ENCODE measurements at regions not wholly inside any gene's neighbourhood (a gene's known extent, or its start where the extent isn't known, plus 50 kb on each side); places are given as distances from the start of the nearest gene placed in this dataset.
"Not testable (repeated sequence)": the region's sequence is repeated elsewhere in the genome, so short reads cannot be mapped to it uniquely, and the experiment has no call there.

DNA sequence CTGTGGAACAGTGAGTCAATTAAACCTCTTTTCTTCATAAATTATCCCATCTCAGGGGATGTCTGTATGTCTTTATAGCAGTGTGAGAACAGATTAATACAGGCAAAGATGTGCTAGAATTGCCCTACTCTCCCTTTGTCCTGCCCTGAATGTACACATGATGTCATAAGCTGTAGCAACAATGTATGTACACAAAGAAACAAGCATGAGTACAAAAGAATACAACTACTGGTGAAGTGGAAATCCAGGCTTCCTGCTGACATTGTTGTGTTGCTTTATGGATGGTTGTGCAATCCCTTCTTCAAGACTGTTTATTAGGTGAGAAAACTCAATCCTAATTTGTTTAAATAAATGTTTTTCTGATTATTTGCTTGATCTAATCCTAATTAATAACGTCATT, 446.6 kb downstream of the DSC3 start:
- Histone ChIP-seq H3K4me2 (ENCODE audit: extremely low read depth, insufficient read depth, low read length) (no peak overlapping the region), H3K4me3 (replicated peaks in 1 of 4; ENCODE audit: control extremely low read depth in 1 of 4, insufficient read depth in 1 of 4, low read depth in 3 of 4, low read length in 4 of 4) (no peak overlapping the region), H3K9ac (ENCODE audit: insufficient read depth, low read length) (no peak overlapping the region), H3K4me1 (ENCODE audit: control insufficient read depth, extremely low read depth, insufficient read depth, low read length) (no peaks in the 10 kb centered on the region), H3K27ac (ENCODE audit: insufficient read depth, low read length) (no peak overlapping the region), H4K20me1 (ENCODE audit: control insufficient read depth, extremely low read depth, insufficient read depth, low read length) (no peaks in the 10 kb centered on the region), H3K27me3 (ENCODE audit: control insufficient read depth, insufficient read depth, low read length) (no peaks in the 10 kb centered on the region), H3K36me3 (ENCODE audit: control insufficient read depth, insufficient read depth, low read length) (no peaks in the 10 kb centered on the region), H2AFZ (ENCODE audit: low read length) (no peak overlapping the region), H3K9me3 (ENCODE audit: control insufficient read depth, insufficient read depth, low read depth, low read length) (no peaks in the 10 kb centered on the region), H3K79me2 (ENCODE audit: control insufficient read depth, insufficient read depth, low read length) (no peaks in the 10 kb centered on the region)
- DNase-seq (ENCODE audit: low read depth in 2 of 2), result no peak
- TF ChIP-seq, protein P1, sequence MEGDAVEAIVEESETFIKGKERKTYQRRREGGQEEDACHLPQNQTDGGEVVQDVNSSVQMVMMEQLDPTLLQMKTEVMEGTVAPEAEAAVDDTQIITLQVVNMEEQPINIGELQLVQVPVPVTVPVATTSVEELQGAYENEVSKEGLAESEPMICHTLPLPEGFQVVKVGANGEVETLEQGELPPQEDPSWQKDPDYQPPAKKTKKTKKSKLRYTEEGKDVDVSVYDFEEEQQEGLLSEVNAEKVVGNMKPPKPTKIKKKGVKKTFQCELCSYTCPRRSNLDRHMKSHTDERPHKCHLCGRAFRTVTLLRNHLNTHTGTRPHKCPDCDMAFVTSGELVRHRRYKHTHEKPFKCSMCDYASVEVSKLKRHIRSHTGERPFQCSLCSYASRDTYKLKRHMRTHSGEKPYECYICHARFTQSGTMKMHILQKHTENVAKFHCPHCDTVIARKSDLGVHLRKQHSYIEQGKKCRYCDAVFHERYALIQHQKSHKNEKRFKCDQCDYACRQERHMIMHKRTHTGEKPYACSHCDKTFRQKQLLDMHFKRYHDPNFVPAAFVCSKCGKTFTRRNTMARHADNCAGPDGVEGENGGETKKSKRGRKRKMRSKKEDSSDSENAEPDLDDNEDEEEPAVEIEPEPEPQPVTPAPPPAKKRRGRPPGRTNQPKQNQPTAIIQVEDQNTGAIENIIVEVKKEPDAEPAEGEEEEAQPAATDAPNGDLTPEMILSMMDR (conservative IDR thresholded peaks at IDR 0.05 in 1 of 2, IDR thresholded peaks at IDR 0.05 in 1 of 2; ENCODE audit: low read depth in 1 of 2, low read length in 2 of 2), result no peak
- no peak for TF ChIP-seq EZH2 (IDR thresholded peaks at IDR 0.05; ENCODE audit: low read length, missing control alignments)

DNA sequence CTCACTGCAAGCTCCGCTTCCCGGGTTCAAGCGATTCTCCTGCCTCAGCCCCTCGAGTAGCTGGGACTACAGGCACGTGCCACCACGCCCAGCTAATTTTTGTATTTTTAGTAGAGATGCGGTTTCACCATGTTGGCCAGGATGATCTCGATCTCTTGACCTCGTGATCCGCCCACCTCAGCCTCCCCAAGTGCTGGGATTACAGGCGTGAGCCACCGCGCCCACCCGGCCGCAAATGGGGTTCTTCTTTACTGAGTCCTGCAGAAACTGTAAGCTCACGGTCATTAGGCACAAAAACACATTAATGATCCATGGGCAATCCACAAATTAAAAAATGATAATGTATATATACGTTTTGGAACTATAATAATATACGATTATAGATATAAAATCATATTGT, 447.6 kb downstream of the DSC3 start:
- DNase-seq (ENCODE audit: low read depth in 2 of 2); H3K27ac ChIP-seq (ENCODE audit: insufficient read depth, low read length); H3K79me2 ChIP-seq (ENCODE audit: control insufficient read depth, insufficient read depth, low read length); H3K27me3 ChIP-seq (ENCODE audit: control insufficient read depth, insufficient read depth, low read length); H3K9ac ChIP-seq (ENCODE audit: insufficient read depth, low read length); H2AFZ ChIP-seq (ENCODE audit: low read length); H3K36me3 ChIP-seq (ENCODE audit: control insufficient read depth, insufficient read depth, low read length); H3K4me1 ChIP-seq (ENCODE audit: control insufficient read depth, extremely low read depth, insufficient read depth, low read length); H4K20me1 ChIP-seq (ENCODE audit: control insufficient read depth, extremely low read depth, insufficient read depth, low read length); H3K4me2 ChIP-seq (ENCODE audit: extremely low read depth, insufficient read depth, low read length); H3K4me3 ChIP-seq (replicated peaks in 1 of 4; ENCODE audit: control extremely low read depth in 1 of 4, insufficient read depth in 1 of 4, low read depth in 3 of 4, low read length in 4 of 4); H3K9me3 ChIP-seq (ENCODE audit: control insufficient read depth, insufficient read depth, low read depth, low read length): not testable (repeated sequence)

DNA sequence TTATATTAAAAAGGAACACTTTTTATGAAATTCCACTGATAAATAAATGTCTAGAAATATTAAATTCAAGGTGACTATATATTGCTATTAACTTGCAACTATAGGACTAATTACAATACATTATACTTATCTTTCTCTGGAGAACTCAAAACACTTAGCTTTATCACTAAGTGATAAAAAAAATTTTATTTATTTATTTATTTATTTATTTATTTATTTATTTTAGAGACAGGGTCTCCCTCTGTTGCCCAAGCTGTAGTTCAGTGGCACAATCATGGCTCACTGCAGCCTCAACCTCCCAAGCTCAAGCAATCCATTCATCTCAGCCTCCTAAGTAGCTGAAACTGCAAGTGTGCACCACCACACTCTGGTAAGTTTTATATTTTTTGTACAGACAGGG, 451.1 kb downstream of the DSC3 start:
- H3K27ac ChIP-seq (ENCODE audit: insufficient read depth, low read length), result no peak overlapping the region
- H3K4me1 ChIP-seq (ENCODE audit: control insufficient read depth, extremely low read depth, insufficient read depth, low read length), result no peaks in the 10 kb centered on the region
- H3K4me2 ChIP-seq (ENCODE audit: extremely low read depth, insufficient read depth, low read length), result no peak overlapping the region
- TF ChIP-seq, protein P1 (conservative IDR thresholded peaks at IDR 0.05 in 1 of 2, IDR thresholded peaks at IDR 0.05 in 1 of 2; ENCODE audit: low read depth in 1 of 2, low read length in 2 of 2), result no peak
- TF ChIP-seq EZH2 (IDR thresholded peaks at IDR 0.05; ENCODE audit: low read length, missing control alignments), result no peak
- no peaks in the 10 kb centered on the region for H3K27me3 ChIP-seq (ENCODE audit: control insufficient read depth, insufficient read depth, low read length)
- H3K9ac ChIP-seq (ENCODE audit: insufficient read depth, low read length), result no peak overlapping the region
- no peaks in the 10 kb centered on the region for H3K36me3 ChIP-seq (ENCODE audit: control insufficient read depth, insufficient read depth, low read length)
- no peak overlapping the region for H3K4me3 ChIP-seq (replicated peaks in 1 of 4; ENCODE audit: control extremely low read depth in 1 of 4, insufficient read depth in 1 of 4, low read depth in 3 of 4, low read length in 4 of 4)
- H2AFZ ChIP-seq (ENCODE audit: low read length), result no peak overlapping the region
- H3K9me3 ChIP-seq (ENCODE audit: control insufficient read depth, insufficient read depth, low read depth, low read length), result no peaks in the 10 kb centered on the region
- no peak for DNase-seq (ENCODE audit: low read depth in 2 of 2)
- no peaks in the 10 kb centered on the region for H4K20me1 ChIP-seq (ENCODE audit: control insufficient read depth, extremely low read depth, insufficient read depth, low read length)
- no peaks in the 10 kb centered on the region for H3K79me2 ChIP-seq (ENCODE audit: control insufficient read depth, insufficient read depth, low read length)

All from fibroblast of lung (primary cell).